Effector CD8-positive, alpha-beta T cell (primary cell): ENCODE measurements at regions not wholly inside any gene's neighbourhood (a gene's known extent, or its start where the extent isn't known, plus 50 kb on each side); places are given as distances from the start of the nearest gene placed in this dataset.

Experiments used
- DNase-seq: peaks from one replicate; lab custom pipeline; 2025; lab: John Stamatoyannopoulos, UW

DNA sequence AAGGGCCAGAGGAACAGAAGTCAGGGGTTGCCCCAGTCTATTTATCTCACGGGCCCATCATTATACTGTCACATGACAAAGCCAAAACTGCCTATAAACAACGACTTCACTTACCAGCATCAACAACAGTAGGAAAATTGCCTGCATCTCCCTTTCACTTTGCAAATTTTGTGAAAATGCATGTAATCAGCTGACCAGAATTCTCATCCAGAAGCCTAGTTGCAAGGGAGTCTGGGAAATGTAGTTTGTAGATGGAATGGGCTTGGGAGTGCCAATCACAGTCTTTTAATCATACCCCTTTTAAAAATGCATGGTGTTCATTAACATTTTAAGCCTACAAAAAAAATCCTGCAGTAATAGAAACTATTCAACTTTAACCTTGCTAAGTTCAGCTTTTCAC is 369.3 kb upstream of the TMPO start:
- DNase-seq: no peak

DNA sequence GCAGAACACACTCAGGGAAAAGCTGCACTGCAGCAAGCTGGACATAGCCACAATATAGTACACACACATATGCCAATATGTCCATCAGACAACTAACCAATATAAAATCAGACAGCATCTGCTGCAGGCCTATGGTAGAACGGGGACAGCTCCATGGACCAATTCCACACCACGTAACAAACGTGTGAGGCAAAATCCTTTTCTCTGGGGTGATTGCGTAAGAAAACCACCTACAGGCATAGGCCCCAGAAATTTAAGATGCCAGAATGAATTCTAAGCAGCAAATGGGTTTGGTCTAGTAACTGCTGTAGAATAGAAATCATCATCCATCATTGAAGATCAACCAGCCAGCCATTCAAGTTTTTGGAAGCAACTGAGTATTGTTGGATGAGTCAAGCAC is 368.9 kb upstream of the TMPO start:
- DNase-seq: no peak

DNA sequence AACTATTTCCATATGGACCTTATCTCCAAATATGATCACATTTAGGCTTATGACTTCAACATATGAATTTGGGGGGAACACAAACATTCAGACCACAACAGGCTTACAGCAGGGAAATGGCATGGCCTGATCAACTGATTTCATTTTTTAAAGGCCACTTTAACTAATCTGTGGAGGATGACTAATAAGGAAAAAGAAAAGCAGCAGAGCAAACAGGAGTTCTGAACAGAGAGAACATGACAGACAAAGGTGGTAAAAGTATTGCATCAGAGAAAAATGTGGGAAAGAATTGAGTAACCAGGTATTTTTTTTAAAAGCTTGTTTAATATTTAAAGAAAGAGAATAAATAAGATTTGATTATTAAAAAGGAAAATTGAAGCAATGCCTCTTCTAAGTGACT is 366.1 kb upstream of the TMPO start:
- DNase-seq: no peak

DNA sequence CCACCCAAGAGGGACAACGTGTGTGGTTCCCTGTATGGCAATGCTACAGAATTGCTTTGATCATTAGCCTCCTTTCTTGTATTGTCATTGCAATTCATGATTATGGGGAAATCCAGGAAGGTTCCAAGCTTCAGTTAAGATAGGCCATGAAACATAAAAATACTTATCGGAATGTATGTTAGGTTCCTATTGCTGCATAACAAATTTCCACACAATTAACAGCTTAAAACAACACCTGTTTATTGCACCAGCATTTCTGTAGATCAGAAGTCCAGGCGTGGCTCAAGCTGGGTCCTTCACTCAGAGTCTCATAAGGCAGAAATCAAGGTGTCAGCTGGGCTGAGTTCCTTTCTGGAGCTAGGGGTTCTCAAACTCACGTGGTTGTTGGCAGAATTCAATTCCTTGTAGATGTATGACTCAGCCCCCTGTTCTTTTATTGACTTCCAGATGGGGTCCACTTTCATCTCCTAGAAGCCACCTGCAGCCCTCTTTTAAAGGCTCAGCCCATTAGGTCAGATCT is 365.6 kb upstream of the TMPO start:
- DNase-seq: no peak

DNA sequence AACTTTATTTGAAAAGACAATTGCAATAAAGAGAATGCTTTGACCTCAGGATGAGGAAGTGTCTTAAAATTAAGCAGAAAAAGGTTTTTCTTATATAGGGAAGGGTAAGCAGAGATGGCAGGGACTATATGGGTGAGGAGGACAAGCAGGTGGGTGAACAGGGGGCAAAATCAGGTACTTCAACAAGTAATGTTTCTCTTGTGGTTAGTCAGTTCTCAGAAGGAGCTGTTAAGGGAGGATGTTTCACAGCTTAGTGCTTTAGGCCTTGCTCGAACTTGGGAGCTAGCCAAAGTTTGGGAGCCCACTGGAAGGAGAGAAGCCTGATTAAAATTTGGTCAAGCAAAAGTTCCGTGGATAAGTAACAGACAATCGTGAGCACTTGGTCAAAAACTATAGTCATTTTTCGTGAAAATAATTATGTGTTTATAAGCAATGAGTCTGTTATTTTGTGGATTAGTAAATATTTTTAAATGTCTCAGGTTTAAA is 364.2 kb upstream of the TMPO start:
- DNase-seq: no peak

DNA sequence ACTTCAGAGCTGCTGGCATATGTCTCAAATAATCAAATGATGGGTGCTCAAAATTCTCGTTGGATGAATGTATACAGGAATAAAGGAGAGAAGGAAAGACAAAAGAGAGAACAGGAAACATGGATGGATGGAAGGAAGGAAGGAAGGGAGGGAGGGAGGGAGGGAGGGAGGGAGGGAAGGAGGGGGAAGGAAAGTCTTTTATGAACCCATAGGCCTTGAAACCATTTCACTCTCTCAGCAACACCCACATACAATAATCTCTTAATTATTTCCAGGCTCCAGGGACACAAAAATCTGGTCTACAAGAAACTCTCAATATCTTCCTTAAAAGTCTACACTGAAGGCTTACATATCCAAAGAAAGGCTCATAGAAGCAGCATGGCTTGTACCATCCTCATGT is 363.4 kb upstream of the TMPO start:
- DNase-seq: no peak

DNA sequence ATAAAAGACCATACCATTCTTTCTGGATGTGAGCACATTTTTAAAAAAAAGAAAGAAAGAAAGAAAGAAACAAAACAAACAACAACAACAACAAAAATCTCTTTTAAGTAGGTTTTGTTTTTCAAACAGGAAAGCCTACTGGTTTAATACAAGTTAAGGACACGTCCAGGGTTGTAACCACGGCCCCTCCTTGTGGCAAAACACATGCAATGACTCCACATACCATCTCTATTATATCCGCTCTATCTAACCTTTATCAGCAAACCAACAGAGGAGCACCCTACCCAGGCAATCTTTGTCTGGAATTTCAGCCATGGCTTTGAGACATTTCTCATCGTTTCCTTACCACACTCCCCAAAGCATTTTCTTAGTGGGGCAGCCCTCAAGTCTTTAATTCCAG is 360.5 kb upstream of the TMPO start:
- DNase-seq: no peak

DNA sequence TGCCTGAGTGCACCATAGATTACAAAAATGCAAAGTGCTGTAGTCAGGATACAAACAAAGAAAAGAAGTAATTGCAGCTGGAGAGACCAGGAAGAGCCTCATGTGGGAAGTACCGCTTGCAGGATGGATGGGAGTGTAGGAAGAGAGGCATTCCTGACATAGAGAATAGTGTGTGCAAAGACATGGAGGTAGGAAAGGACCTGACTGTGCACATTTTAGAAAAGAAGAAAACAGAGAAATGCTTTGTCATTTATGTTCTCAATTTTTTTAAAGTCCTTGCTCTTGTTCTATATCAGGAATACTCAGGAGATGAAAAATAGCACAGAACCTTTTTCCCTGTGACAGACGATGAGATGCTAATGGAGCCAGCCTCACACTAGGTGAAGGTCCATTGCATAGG is 358.7 kb upstream of the TMPO start:
- no peak for DNase-seq

DNA sequence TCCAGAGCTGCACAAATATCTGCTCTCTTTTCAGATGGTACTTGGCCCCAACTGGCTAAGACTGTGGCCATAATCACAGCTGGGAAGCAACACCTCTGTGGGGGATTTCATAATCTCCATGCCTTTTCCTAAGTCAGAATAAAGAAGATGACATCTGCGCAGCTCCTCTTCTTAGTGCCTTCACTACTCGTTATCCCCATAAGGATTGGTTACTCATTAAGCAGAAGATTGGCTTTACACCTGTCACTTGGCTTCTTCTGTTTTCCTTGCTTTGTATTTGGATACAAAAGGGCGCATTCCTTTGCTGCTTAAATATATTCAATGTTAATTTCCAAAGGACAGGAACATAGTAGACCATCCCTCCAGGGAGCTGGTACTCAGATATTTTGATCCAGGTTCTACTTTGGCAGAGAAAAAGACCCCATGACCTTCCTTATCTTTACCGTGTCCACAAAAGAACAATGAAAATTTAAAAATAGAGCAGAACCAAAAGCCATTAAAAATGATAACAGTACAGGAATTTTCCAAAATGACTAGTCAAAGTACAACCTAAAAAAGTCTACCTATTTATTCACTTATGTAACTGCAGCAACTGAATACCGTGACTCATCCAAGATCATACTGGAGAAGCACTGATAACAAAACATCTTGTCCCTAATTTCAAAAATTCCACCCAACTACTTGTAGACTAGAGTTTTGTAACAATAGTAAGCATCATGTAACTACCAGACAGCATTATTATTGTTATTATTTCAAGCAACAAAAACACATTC is 352.3 kb upstream of the TMPO start:
- DNase-seq: no peak

DNA sequence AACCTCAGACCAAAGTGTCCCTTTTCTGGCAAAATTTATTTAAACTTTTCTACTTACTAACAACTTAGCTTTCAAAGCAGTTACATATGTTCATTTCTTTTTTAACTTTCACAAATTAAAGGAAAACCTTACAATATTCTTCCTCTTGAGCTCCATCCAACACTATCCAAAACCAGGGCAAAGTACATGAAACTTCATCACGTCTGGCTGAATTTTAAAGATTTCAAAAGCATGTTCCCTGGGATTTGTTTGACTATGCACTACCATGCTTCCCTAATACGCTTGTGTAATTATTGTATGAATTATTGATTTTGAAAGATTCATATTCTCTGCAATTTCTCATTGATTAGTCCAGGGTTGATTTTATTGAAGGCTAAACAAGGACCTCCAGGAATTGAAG is 343.1 kb upstream of the TMPO start:
- no peak for DNase-seq

DNA sequence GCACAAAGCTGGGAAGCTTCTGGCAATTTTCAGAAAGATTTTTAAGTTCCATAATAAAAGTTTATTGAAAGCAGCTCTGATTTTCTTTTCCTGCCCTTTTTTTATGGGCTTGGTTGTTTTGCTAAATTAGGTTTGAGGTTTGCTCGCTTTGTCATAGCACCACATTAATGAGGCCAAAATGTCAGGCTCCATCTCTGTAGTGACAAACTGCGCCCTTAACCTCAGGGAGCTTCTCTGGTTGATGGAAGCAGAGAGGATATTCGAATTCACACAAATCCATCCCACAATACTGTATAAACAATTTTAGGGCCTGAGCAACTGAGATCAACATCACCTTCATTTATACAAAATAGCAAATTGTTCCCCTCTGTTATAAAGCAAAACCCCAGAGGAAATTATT is 342.6 kb upstream of the TMPO start:
- no peak for DNase-seq

DNA sequence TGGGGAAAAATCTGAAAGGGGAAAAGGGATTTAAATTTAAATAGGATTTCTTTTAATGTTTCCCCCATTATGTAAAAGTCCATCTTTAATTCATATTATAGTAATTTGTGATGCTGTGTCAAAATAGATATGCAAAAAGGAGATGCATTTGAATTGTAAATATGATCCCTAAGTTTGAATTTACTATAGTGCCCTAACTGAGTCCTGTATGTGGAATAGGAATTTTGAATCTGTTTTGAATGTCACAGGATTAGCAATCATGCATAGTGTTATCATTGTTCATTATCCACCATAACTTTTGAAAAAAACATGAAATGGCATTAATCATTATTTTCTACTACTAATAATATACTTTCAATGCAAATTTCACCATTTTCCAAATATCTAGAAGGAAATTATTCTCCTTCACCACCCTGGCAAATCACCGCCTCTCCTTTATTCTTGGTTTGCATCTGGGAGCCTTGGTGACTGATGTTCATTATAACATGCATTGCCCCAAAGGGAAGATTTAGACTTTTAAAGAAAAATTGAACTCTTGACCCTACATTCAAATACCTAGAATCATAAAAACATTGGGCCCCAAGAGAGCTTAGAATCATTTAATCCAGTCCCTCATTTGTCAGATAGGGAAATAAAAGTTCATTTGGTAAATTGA is 341.5 kb upstream of the TMPO start:
- DNase-seq: no peak

DNA sequence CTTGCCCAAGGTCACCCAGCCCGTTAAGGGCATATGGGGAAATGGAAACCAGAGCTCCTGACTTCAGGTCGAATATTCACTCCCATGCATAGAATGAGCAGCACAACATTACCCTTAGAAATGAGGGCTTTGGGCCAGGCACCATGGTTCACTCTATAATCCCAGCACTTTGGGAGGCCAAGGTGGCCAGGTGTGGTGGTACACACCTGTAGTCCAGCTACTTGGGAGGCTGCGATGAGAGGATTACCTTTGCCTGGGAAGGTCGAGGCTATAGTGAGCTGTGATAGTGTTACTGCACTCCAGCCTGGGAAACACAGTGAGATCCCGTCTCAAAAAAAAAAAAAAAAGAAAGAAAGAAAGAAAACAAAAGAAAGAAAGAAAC is 341.0 kb upstream of the TMPO start:
- DNase-seq: no peak

DNA sequence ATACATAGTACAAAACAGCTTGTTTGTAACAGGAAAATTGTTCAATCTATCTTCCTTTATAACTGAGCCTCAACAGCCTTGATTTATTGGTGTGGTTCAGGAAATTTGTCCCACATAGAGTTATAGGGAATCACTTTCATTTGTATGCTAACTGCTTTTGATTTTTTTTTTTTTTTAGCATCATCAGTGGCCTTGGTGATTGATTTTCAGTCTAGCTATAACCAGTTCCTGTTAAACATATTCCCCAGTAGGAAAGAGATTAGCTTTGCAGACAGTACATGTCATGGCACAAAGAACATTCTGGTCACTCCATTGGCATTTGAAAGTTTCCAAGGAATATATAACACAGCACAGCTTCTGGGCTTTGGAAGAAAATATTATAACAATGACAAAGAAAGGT is 337.3 kb upstream of the TMPO start:
- no peak for DNase-seq

DNA sequence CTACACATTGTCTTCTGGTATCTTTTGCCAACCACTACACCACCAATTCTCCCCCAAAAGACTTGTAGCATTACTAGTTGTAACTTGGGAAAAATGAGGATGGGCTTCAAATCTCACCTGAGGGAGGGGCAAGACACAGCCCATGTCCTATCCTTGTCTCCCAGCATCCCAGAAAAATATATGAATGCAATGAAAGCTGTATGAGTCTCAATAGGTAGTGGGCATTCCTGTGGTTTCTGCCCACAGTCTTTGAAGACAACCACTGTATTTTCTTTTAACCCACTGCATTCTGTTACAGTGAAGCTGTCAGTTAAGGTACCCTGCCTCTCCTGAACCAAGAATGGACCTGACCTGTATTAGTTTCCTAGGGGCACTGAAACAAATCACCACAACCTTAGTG is 336.2 kb upstream of the TMPO start:
- DNase-seq: no peak

DNA sequence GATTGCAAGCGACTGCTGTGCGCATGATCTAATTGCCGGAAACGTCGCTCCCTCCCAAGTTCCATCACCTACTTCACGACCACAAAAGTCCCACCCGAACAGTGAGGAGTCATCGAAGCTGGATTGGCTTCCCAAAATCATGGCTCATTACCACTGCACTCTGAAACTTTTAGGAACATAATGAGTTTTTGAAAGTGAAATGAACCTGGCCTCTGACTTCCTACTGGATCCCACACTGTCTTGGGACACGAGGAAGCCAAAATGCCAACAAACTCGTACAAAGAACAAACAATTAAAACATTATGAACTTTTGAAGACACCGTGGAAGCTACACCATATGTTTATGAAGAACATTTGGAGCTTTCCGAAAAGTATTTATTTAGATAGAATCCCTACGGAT is 334.8 kb upstream of the TMPO start:
- DNase-seq: no peak

DNA sequence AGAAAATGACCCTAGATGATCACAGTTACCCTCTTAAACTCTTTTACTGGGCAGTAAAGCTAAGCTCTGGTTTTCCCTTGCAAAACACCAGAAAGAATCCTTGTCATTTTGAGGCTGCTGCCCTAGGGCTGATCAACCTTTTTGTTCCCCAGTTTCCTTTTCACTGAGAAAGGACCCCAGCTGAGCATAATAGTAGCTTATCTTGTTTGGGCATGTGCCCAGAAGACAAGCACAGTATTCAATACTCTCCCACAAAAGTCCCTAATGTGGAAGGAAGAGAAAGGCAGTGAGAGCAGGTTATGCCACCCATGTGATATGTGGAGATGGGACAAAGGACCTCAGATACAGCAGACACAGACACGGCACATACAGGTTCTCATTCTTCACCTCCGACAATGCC is 332.6 kb upstream of the TMPO start:
- DNase-seq: no peak

DNA sequence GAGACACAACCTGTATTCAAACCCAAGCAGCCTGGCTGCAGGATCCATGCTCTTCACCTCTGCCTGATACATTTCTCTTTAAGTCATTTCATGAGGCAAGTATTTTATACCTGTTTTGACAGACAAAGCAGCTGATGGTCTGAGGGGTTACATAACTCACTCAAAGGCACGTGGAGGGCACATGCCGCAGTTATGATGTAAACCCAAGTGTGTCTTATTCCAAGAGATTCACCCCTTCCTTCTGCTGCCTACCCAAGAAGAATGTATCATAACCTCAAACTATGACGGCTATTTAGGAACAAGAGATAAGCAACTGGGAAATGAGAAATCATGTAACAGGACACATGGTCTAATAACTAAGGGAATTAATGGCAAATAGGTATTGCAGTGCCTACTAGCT is 329.8 kb upstream of the TMPO start:
- no peak for DNase-seq

DNA sequence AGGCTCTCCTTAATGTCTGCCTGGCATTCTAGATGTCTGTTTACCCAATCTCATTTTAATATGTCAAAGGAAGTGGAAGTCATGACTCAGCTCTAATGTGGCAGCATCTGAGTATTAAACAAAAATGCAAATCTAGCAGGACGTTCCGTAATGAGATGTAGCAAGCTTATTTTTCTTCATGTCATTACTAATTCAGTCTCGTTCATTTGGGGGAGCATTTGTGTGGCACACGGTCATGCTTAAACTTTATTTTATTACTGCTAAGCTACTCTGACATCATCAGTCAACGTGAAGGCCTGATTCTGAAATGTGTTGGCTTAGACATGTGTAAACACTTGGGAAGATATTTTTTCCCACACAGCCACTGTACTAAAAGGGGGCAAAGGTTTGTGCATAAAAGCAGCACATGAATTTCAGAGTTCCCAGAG is 326.7 kb upstream of the TMPO start:
- no peak for DNase-seq

DNA sequence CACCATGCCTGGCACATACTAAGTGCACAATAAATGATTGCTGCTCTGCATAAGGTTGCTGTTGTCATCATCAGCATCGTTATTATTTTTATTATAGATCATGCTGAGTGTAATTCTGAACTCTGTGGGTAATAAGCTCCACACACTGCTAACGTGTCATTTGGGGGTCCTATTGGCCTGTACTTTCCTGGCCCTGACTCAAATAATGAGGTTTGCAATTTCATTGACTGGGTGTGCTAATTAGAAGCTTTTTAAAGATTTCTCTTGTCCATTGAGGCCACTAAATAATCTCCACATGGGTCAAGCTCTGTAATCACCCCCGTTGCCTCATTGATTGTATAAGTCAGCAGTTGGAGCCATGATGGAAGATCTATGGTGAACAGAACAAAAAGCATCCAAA is 320.8 kb upstream of the TMPO start:
- no peak for DNase-seq

DNA sequence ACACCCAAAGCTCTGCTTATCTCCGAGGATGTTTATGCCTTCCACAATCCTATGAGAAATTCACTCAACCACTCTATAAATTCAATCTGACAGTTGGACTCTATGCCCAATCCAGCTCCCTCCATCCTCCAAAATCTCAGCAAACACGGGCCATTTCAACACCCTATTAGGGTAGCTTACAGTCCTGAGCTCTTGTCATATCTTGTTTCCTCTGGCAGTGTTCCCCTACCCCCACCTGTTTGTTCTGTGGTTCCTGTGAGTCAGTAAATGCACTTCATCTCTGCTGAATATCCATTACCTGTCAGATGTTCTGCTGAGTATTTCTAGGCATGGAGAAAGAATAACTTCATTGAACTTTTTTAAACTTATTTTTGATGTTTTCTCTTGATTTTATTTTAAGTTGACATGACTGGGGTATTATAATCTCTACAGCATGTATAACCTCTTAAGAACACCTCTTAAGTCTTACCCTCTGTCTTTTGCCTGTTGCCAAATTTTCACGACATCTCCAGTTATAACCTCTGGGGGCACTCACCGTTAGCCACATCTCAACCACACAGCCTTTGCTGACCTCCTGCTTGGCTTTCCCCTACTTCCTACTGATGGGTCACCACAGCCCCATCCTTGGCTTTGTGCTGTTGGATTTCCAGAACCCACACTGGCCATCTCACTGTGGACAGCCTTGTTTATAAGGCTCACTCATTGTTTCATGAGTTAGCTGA is 317.0 kb upstream of the TMPO start:
- DNase-seq: no peak

DNA sequence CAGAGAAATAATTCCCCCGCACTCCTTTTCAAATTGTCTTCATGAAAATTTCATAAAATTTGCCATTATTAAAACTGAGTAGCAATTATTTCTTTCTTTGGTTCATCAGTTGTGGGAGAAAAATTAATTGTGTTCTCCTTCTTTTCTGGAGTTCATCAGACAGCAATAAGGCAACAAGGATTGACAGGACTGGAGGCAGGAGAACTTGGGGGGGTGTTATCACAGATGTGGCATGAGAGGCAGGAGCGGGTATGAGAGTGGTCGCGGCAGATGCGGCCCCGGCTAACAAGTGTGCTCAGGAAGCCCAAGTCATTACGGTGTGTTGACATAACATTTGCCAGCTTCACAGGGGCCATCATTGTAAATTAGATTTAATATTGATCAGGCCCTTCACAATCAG is 306.6 kb upstream of the TMPO start:
- DNase-seq: no peak
